HL-60 (cell line): ENCODE measurements at regions not wholly inside any gene's neighbourhood (a gene's known extent, or its start where the extent isn't known, plus 50 kb on each side); places are given as distances from the start of the nearest gene placed in this dataset.

Experiments used
- DNase-seq, 2 experiments: peaks; one replicate each; pipeline ENCODE4 v3.0.0-alpha.2; 2010 to 2020; ENCODE audit warnings: low read depth in 1 of 2, low spot score in 1 of 2
- H3K27ac ChIP-seq: fragments of 250-450 bp; sonication (Bioruptor Pico); replicated peaks from 2 replicates; pipeline ENCODE4 v1.5.1; 2020; ENCODE audit warnings: mild to moderate bottlenecking, moderate library complexity
- H3K27me3 ChIP-seq: fragments of 250-450 bp; sonication (Bioruptor Pico); 2 replicates; pipeline ENCODE4 v1.5.1; 2021; ENCODE audit warnings: mild to moderate bottlenecking, moderate library complexity; ENCODE audit not compliant: insufficient read depth, poor library complexity, severe bottlenecking
- H3K4me3 ChIP-seq: replicated peaks from 2 replicates; pipeline ENCODE4 v1.5.1; 2011; ENCODE audit warnings: mild to moderate bottlenecking, control low read depth, low read length; ENCODE audit not compliant: insufficient read depth
- GABPA ChIP-seq: IDR thresholded peaks from 2 replicates; pipeline ENCODE4 v1.6.1; 2012; ENCODE audit warnings: low read depth
- POLR2AphosphoS5 ChIP-seq: IDR thresholded peaks from 2 replicates; pipeline ENCODE4 v1.6.1; 2012; ENCODE audit warnings: low read depth
- SPI1 ChIP-seq: IDR thresholded peaks from 2 replicates; pipeline ENCODE4 v1.6.1; 2012; ENCODE audit warnings: low read depth, mild to moderate bottlenecking, borderline replicate concordance
- TF ChIP-seq, protein P1 (sequence below): IDR thresholded peaks from one replicate; pipeline ENCODE4 v1.5.1; 2011; ENCODE audit warnings: low read length, control low read depth, inconsistent platforms; ENCODE audit not compliant: insufficient read depth
- TF ChIP-seq, protein P2 (sequence below): IDR thresholded peaks from 2 replicates; pipeline ENCODE4 v1.6.1; 2012; ENCODE audit warnings: low read depth; ENCODE audit not compliant: insufficient replicate concordance

DNA sequence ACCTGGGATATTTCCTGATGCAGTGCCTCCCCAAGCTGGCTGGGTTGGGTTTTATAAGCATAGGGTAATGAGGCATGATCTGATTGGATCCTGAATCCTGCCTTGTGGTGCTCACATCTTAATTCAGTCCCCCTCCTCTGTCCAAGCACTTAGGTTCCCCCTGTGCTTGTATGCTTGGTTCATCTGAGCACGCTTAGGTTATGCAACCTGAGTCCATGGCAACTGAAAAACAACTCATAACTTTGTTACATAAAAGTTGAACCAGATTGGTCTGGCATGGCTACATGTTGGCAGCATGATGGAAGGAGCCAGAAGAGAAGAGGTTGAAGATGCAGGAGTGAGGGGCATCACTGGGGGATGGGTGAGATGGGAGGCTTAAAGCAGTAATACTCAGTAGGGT lies 57.3 kb upstream of the OSBPL3 start:
- no peak overlapping the region for H3K27ac ChIP-seq
- H3K27me3 ChIP-seq, result no peaks in the 10 kb centered on the region
- no peak overlapping the region for H3K4me3 ChIP-seq
- no peak for TF ChIP-seq POLR2AphosphoS5
- no peak for TF ChIP-seq SPI1
- TF ChIP-seq, protein P1, sequence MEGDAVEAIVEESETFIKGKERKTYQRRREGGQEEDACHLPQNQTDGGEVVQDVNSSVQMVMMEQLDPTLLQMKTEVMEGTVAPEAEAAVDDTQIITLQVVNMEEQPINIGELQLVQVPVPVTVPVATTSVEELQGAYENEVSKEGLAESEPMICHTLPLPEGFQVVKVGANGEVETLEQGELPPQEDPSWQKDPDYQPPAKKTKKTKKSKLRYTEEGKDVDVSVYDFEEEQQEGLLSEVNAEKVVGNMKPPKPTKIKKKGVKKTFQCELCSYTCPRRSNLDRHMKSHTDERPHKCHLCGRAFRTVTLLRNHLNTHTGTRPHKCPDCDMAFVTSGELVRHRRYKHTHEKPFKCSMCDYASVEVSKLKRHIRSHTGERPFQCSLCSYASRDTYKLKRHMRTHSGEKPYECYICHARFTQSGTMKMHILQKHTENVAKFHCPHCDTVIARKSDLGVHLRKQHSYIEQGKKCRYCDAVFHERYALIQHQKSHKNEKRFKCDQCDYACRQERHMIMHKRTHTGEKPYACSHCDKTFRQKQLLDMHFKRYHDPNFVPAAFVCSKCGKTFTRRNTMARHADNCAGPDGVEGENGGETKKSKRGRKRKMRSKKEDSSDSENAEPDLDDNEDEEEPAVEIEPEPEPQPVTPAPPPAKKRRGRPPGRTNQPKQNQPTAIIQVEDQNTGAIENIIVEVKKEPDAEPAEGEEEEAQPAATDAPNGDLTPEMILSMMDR, result no peak
- TF ChIP-seq, protein P2, sequence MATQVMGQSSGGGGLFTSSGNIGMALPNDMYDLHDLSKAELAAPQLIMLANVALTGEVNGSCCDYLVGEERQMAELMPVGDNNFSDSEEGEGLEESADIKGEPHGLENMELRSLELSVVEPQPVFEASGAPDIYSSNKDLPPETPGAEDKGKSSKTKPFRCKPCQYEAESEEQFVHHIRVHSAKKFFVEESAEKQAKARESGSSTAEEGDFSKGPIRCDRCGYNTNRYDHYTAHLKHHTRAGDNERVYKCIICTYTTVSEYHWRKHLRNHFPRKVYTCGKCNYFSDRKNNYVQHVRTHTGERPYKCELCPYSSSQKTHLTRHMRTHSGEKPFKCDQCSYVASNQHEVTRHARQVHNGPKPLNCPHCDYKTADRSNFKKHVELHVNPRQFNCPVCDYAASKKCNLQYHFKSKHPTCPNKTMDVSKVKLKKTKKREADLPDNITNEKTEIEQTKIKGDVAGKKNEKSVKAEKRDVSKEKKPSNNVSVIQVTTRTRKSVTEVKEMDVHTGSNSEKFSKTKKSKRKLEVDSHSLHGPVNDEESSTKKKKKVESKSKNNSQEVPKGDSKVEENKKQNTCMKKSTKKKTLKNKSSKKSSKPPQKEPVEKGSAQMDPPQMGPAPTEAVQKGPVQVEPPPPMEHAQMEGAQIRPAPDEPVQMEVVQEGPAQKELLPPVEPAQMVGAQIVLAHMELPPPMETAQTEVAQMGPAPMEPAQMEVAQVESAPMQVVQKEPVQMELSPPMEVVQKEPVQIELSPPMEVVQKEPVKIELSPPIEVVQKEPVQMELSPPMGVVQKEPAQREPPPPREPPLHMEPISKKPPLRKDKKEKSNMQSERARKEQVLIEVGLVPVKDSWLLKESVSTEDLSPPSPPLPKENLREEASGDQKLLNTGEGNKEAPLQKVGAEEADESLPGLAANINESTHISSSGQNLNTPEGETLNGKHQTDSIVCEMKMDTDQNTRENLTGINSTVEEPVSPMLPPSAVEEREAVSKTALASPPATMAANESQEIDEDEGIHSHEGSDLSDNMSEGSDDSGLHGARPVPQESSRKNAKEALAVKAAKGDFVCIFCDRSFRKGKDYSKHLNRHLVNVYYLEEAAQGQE, result no peak
- no peak for TF ChIP-seq GABPA
- no peak for DNase-seq

DNA sequence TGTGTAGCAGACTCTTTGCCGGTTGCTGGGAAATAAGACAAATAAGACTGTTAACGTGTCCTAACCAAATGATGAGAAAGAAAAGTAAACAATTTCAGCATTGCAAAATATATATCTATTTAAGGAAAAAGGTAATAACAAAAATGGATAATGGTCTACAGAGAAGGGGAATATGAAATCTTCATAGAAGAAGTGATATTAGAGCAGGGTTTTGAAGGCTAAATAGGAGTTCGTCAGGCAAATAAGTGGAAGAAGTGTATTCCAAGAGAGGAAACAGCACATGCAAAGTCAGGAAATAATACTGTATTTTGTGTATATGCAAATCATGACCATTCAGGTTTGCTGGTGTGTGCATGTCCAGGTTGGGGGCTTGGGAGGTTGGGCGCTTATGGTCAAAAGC lies 55.3 kb upstream of the OSBPL3 start:
- Histone ChIP-seq H3K27me3 (no peaks in the 10 kb centered on the region), H3K4me3 (no peak overlapping the region), H3K27ac (no peak overlapping the region)
- no peak for DNase-seq
- TF ChIP-seq GABPA, result no peak
- no peak for TF ChIP-seq POLR2AphosphoS5
- TF ChIP-seq, protein P1, result no peak
- TF ChIP-seq, protein P2, result no peak
- TF ChIP-seq SPI1, result no peak

DNA sequence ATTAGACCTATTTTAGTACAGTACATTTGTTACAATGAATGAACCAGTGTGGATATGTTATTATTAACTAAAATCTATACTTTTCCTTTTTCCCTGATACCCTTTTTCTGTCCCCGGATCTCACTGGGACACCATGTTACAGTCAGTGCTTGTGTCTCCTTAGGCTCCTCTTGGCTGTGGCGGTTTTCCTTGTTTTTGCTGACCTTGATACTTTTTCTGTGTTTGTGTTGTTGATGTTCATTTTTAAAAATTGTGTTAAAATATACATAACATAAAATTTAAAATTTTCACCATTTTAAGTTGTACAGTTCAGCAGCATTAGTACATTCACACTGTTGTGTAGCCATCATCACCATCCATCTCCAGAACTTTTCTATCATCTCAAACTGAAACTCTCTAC lies 54.2 kb upstream of the OSBPL3 start:
- DNase-seq, result no peak
- Histone ChIP-seq H3K27me3 (no peaks in the 10 kb centered on the region), H3K27ac (no peak overlapping the region), H3K4me3 (no peak overlapping the region)
- TF ChIP-seq POLR2AphosphoS5 (no peak), SPI1 (no peak), GABPA (no peak)
- TF ChIP-seq, protein P1, result no peak
- TF ChIP-seq, protein P2, result no peak
